HG03060 (cell line): ENCODE measurements at regions not wholly inside any gene's neighbourhood (a gene's known extent, or its start where the extent isn't known, plus 50 kb on each side); places are given as distances from the start of the nearest gene placed in this dataset.

ENCODE experiments used
- ATAC-seq: cut with Tn5 transposase; IDR thresholded peaks from one replicate; pipeline ENCODE4 v1.9.1; 2021; ENCODE audit warnings: low read depth, moderate number of reproducible peaks; ENCODE audit not compliant: unreplicated experiment

GRCh38 chr20:60704147-60704546 lies 547.9 kb upstream of the CDH4 start:
- no peak for ATAC-seq

- ATAC-seq: no peak
These were observed 538.7 kb upstream of the CDH4 start for GRCh38 chr20:60713396-60713795.

GRCh38 chr20:60715172-60715571 lies 536.9 kb upstream of the CDH4 start:
- no peak for ATAC-seq

GRCh38 chr20:60718743-60719480 lies 533.1 kb upstream of the CDH4 start:
- no peak for ATAC-seq

- no peak for ATAC-seq
These were observed 526.7 kb upstream of the CDH4 start for GRCh38 chr20:60725311-60725906.

- ATAC-seq: no peak
These were observed 524.6 kb upstream of the CDH4 start for GRCh38 chr20:60727425-60727824.

- ATAC-seq: no peak
These were observed 523.4 kb upstream of the CDH4 start for GRCh38 chr20:60728705-60729104.

- ATAC-seq: no peak
These were observed 522.7 kb upstream of the CDH4 start for GRCh38 chr20:60729135-60729900.

GRCh38 chr20:60732322-60732721 lies 519.7 kb upstream of the CDH4 start:
- ATAC-seq: no peak

- no peak for ATAC-seq
These were observed 504.0 kb upstream of the CDH4 start for GRCh38 chr20:60748086-60748485.

GRCh38 chr20:60749804-60750602 lies 502.1 kb upstream of the CDH4 start:
- no peak for ATAC-seq

- no peak for ATAC-seq
These were observed 501.2 kb upstream of the CDH4 start for GRCh38 chr20:60750909-60751308.

- no peak for ATAC-seq
These were observed 500.2 kb upstream of the CDH4 start for GRCh38 chr20:60751826-60752225.

- ATAC-seq: no peak
These were observed 499.2 kb upstream of the CDH4 start for GRCh38 chr20:60752741-60753420.

- ATAC-seq: no peak
These were observed 497.2 kb upstream of the CDH4 start for GRCh38 chr20:60754856-60755255.

GRCh38 chr20:60759651-60760050 lies 492.4 kb upstream of the CDH4 start:
- no peak for ATAC-seq

GRCh38 chr20:60760256-60761000 lies 491.6 kb upstream of the CDH4 start:
- no peak for ATAC-seq

GRCh38 chr20:60761056-60761455 lies 491.0 kb upstream of the CDH4 start:
- ATAC-seq: no peak

GRCh38 chr20:60762386-60762785 lies 489.7 kb upstream of the CDH4 start:
- ATAC-seq: no peak

GRCh38 chr20:60764328-60764727 lies 487.7 kb upstream of the CDH4 start:
- ATAC-seq: no peak
